Heart right ventricle (tissue), 16 donors: ENCODE measurements at regions not wholly inside any gene's neighbourhood (a gene's known extent, or its start where the extent isn't known, plus 50 kb on each side); places are given as distances from the start of the nearest gene placed in this dataset.

Experiments used
- ATAC-seq, 8 donors: fragments of 200-7000 bp; cut with Tn5 transposase; one replicate each; pipeline ENCODE4 v1.9.1; 2020; ENCODE audit warnings: mild to moderate bottlenecking in 8 of 8, moderate library complexity in 8 of 8, moderate number of reproducible peaks in 1 of 8
- DNase-seq, 2 donors: peaks; one replicate each; pipeline ENCODE4 v3.0.0-alpha.2; 2020
- H3K27ac ChIP-seq, 10 donors: fragments of 200-600 bp; sonication (generic) in 2 of 10; one replicate each; pipeline versions ENCODE4 v1.5.0 to v1.8.0; 2020 to 2022; ENCODE audit warnings: mild to moderate bottlenecking in 3 of 10
- H3K27me3 ChIP-seq, 7 donors: fragments of 200-600 bp; one replicate each; pipeline ENCODE4 v1.8.0; 2021 to 2022; ENCODE audit warnings: mild to moderate bottlenecking in 2 of 7
- H3K36me3 ChIP-seq, 9 donors: fragments of 200-600 bp; sonication (generic) in 1 of 9; one replicate each; pipeline versions ENCODE4 v1.5.0 to v1.8.0; 2020 to 2022; ENCODE audit warnings: mild to moderate bottlenecking in 2 of 9
- H3K4me1 ChIP-seq, 9 donors: fragments of 200-600 bp; sonication (generic) in 1 of 9; one replicate each; pipeline versions ENCODE4 v1.5.0 to v1.8.0; 2020 to 2022; ENCODE audit warnings: mild to moderate bottlenecking in 4 of 9
- H3K4me3 ChIP-seq, 10 donors: fragments of 200-600 bp; sonication (generic) in 2 of 10; one replicate each; pipeline versions ENCODE4 v1.5.0 to v1.8.0; 2020 to 2022; ENCODE audit warnings: mild to moderate bottlenecking in 7 of 10, moderate library complexity in 2 of 10
- H3K9me3 ChIP-seq, 11 donors: fragments of 200-600 bp in 10 of 11; sonication (generic) in 2 of 11; one replicate each; pipeline versions ENCODE4 v1.5.0 to v1.8.0; 2013 to 2022; ENCODE audit warnings: mild to moderate bottlenecking in 2 of 11, control low read depth in 1 of 11, moderate library complexity in 1 of 11
- CTCF ChIP-seq, 9 donors: fragments of 200-600 bp; sonication (generic) in 2 of 9; IDR thresholded peaks; one replicate each; pipeline versions ENCODE4 v1.5.0 to v1.8.0; 2021 to 2022; ENCODE audit warnings: antibody characterized with exemption in 9 of 9, mild to moderate bottlenecking in 5 of 9, moderate library complexity in 1 of 9
- WGBS, 2 donors: extraction: QIAGEN DNeasy Blood & Tissue Kit; methylation state at CpG; one replicate each; pipeline ENCODE4 v1.1.7; 2013; ENCODE audit warnings: inconsistent platforms in 1 of 2; 5-methylcytosine and 5-hydroxymethylcytosine counted together
- intact Hi-C, 10 donors: fragments of 100-400 bp; cut with DNase I; formaldehyde crosslinking; loops; one replicate each; pipeline versions ENCODE4 v1.11.1 to v1.14.2; 2022
- donor health status: Arrhythmogenic right ventricular cardiomyopathy.
- donor health status: ischemic (EF 13 %, LVEDD 7.1; RV severe dilation, severe dysfunction).
- donor health status: healthy with polysubstance abuse.
- donor health status: DM: no; HTN: yes; CAD: no.
- donor health status: DM: no; HTN: no; CAD: no.
- donor health status: ischemic (EF 25% LVEDD 6.9; RV normal size, moderate dysfunction).
- donor health status: ischemic (EF 25% LVEDD 5.7; RV mildly dilated, moderate dysfunction).
- donor health status: healthy.
- donor health status: DM: yes; HTN: yes; CAD: no.
- donor health status: Ischemic cardiomyopathy.
- donor health status: ischemic (EF 35%, LVEDD 5.7; RV mildly dilated, moderate dysfunction).
- donor health status: nonischemic (EF 11% LVEDD 7.7; RV severe dilation, severe dysfunction).
- donor health status: DM: yes; HTN: yes; CAD: no.
- donor health status: PGD.
- donor health status: ischemic (EF 29% LVEDD 5.4; RV normal size, mild dysfunction).
- donor health status: nonischemic (EF 23%, LVEDD 6.1; RV moderate dilation, normal function).

- intact Hi-C loops: loop anchor here in 2 of 10 donors (10.0 kb wide), 1 partner anchor 309 kb away; the partner anchor contains the start of gene PRR16 (in 2 of the 2)
- no peaks in the 10 kb centered on the region for H3K36me3 ChIP-seq
- no peaks in the 10 kb centered on the region for H3K27me3 ChIP-seq
- H3K4me1 ChIP-seq: peaks cover 0 to 9% (median 0%) of the 10 kb centered on the region in 9 donors
- WGBS, 2 donors: 87 to 92% methylated on average over 1 of the region's 1 CpG
- no peak overlapping the region for H3K4me3 ChIP-seq
- TF ChIP-seq CTCF (IDR thresholded peaks at IDR 0.05): no peak
- H3K9me3 ChIP-seq: peaks cover 0 to 8% (median 0%) of the 10 kb centered on the region in 11 donors
- ATAC-seq: no peak
- no peak overlapping the region for H3K27ac ChIP-seq
- DNase-seq: no peak
Observed at GRCh38 chr5:120155873-120156272, 308.2 kb upstream of the PRR16 start.

GRCh38 chr5:120158211-120158610 lies 305.9 kb upstream of the PRR16 start:
- H3K4me3 ChIP-seq: no peak overlapping the region
- no peaks in the 10 kb centered on the region for H3K27me3 ChIP-seq
- no peak overlapping the region for H3K27ac ChIP-seq
- H3K9me3 ChIP-seq: peaks cover 0 to 8% (median 0%) of the 10 kb centered on the region in 11 donors
- TF ChIP-seq CTCF (IDR thresholded peaks at IDR 0.05): no peak
- intact Hi-C loops: loop anchor here in 2 of 10 donors (10.0 kb wide), 1 partner anchor 307 kb away; the partner anchor contains the start of gene PRR16 (in 2 of the 2)
- WGBS, 2 donors: 73% methylated on average over 1 of the region's 1 CpG
- H3K4me1 ChIP-seq: peaks cover 0 to 9% (median 0%) of the 10 kb centered on the region in 9 donors
- no peaks in the 10 kb centered on the region for H3K36me3 ChIP-seq
- ATAC-seq (no peak), DNase-seq (no peak)

GRCh38 chr5:120159155-120159554 lies 304.9 kb upstream of the PRR16 start:
- Histone ChIP-seq H3K36me3 (no peaks in the 10 kb centered on the region), H3K27me3 (no peaks in the 10 kb centered on the region), H3K4me1 (peaks cover 0 to 9% (median 0%) of the 10 kb centered on the region in 9 donors), H3K9me3 (peaks cover 0 to 8% (median 0%) of the 10 kb centered on the region in 11 donors), H3K4me3 (no peak overlapping the region), H3K27ac (no peak overlapping the region)
- intact Hi-C loops: loop anchor here in 2 of 10 donors (10.0 kb wide), 1 partner anchor 306 kb away; the partner anchor contains the start of gene PRR16 (in 2 of the 2)
- WGBS, 2 donors: 38 to 62% methylated on average over 3 of the region's 3 CpGs
- ATAC-seq (peak in 2 of 8 donors; percentile 58 to 60), DNase-seq (no peak)
- TF ChIP-seq CTCF (IDR thresholded peaks at IDR 0.05): no peak

- DNase-seq: no peak
- Histone ChIP-seq H3K27ac (no peak overlapping the region), H3K4me1 (peaks cover 0 to 9% (median 0%) of the 10 kb centered on the region in 9 donors), H3K4me3 (no peak overlapping the region), H3K27me3 (no peaks in the 10 kb centered on the region), H3K9me3 (peaks cover 0 to 8% (median 0%) of the 10 kb centered on the region in 11 donors), H3K36me3 (no peaks in the 10 kb centered on the region)
- WGBS, 2 donors: 80 to 83% methylated on average over 4 of the region's 4 CpGs
- ATAC-seq: no peak
- intact Hi-C loops: no loop called here
- no peak for TF ChIP-seq CTCF (IDR thresholded peaks at IDR 0.05)
Observed at GRCh38 chr5:120160124-120160895, 303.8 kb upstream of the PRR16 start.
